MM.1S (cell line): ENCODE measurements at regions not wholly inside any gene's neighbourhood (a gene's known extent, or its start where the extent isn't known, plus 50 kb on each side); places are given as distances from the start of the nearest gene placed in this dataset.
"Not testable (repeated sequence)": the region's sequence is repeated elsewhere in the genome, so short reads cannot be mapped to it uniquely, and the experiment has no call there.

Experiments used
- DNase-seq: peaks from one replicate; pipeline ENCODE4 v3.0.0-alpha.2; 2015
- H2AFZ ChIP-seq: fragments of 300-600 bp; sonication (generic); 2 replicates; pipeline ENCODE4 v1.6.0; 2016; ENCODE audit warnings: antibody characterized with exemption, low read length
- H3F3A ChIP-seq: fragments of 300-600 bp; sonication (generic); 2 replicates; pipeline ENCODE4 v1.6.1; 2016; ENCODE audit warnings: mild to moderate bottlenecking, antibody characterized with exemption, low read length, moderate library complexity, mixed read lengths; ENCODE audit not compliant: insufficient read depth
- H3K27ac ChIP-seq: fragments of 300-600 bp; sonication (generic); 2 replicates; pipeline ENCODE4 v1.5.1; 2016; ENCODE audit warnings: mild to moderate bottlenecking, low read length
- H3K27me3 ChIP-seq: fragments of 300-600 bp; sonication (generic); replicated peaks from 2 replicates; pipeline ENCODE4 v1.6.0; 2016; ENCODE audit warnings: low read length; ENCODE audit not compliant: insufficient read depth
- H3K36me3 ChIP-seq: fragments of 300-600 bp; sonication (generic); replicated peaks from 2 replicates; pipeline ENCODE4 v1.6.1; 2016; ENCODE audit warnings: mild to moderate bottlenecking, low read length, mixed read lengths; ENCODE audit not compliant: insufficient read depth
- H3K4me1 ChIP-seq: fragments of 300-600 bp; sonication (generic); 2 replicates; pipeline ENCODE4 v1.6.1; 2016; ENCODE audit warnings: low read length, mixed read lengths
- H3K4me2 ChIP-seq: fragments of 300-600 bp; sonication (generic); 2 replicates; pipeline ENCODE4 v1.6.0; 2016; ENCODE audit warnings: low read depth, low read length
- H3K4me3 ChIP-seq: fragments of 300-600 bp; sonication (generic); 2 replicates; pipeline ENCODE4 v1.5.1; 2016; ENCODE audit warnings: low read length, mixed read lengths
- H3K79me2 ChIP-seq: fragments of 300-600 bp; sonication (generic); 2 replicates; pipeline ENCODE4 v1.6.1; 2016; ENCODE audit warnings: mixed run types, low read length, mixed read lengths
- H3K9ac ChIP-seq: fragments of 300-600 bp; sonication (generic); 2 replicates; pipeline ENCODE4 v1.6.1; 2016; ENCODE audit warnings: low read length, mixed read lengths
- H3K9me2 ChIP-seq: fragments of 300-600 bp; sonication (generic); replicated peaks from 2 replicates; pipeline ENCODE4 v1.6.1; 2016; ENCODE audit warnings: mild to moderate bottlenecking, low read length, mixed read lengths; ENCODE audit not compliant: insufficient read depth
- H3K9me3 ChIP-seq: fragments of 300-600 bp; sonication (generic); replicated peaks from 2 replicates; pipeline ENCODE4 v1.6.1; 2016; ENCODE audit warnings: mild to moderate bottlenecking, low read length, mixed read lengths; ENCODE audit not compliant: insufficient read depth
- H4K20me1 ChIP-seq: fragments of 300-600 bp; sonication (generic); 2 replicates; pipeline ENCODE4 v1.6.1; 2016; ENCODE audit warnings: mild to moderate bottlenecking, low read length, moderate library complexity, mixed read lengths; ENCODE audit not compliant: insufficient read depth
- EZH2 ChIP-seq: fragments of 300-600 bp; sonication (generic); optimal IDR thresholded peaks from 2 replicates; pipeline ENCODE3; 2017; ENCODE audit warnings: low read depth, mild to moderate bottlenecking, antibody characterized with exemption, low read length, mixed read lengths
- EZH2phosphoT487 ChIP-seq: fragments of 300-600 bp; sonication (generic); IDR thresholded peaks from 2 replicates; pipeline ENCODE4 v1.6.1; 2018; ENCODE audit warnings: antibody characterized with exemption, low read length
- TF ChIP-seq, protein P1 (sequence below): fragments of 300-600 bp; sonication (generic); IDR thresholded peaks from 2 replicates; pipeline ENCODE4 v1.5.1; 2016; ENCODE audit warnings: antibody characterized with exemption, low read length, mixed read lengths

DNA sequence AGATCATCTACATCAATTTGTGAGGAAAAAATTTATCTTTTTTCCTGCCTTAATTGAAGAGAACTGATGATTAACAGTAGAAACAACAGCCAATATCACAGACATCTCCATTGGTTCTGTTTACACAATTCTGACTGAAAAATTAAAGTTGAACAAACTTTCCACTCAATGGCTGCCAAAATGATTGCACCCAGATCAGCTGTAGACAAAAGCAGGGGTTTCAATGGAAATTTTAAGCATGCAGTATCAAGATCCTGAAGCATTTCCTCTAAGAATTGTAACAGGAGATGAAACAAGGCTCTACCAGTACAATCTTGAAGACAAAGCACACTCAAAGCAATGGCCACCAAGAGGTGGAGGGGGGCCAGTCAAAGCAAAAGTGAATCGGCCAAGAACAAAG is 231.6 kb upstream of the KRR1 start:
- no peak overlapping the region for H3K9ac ChIP-seq
- no peak for DNase-seq
- no peaks in the 10 kb centered on the region for H3K36me3 ChIP-seq
- no peaks in the 10 kb centered on the region for H3K9me2 ChIP-seq
- no peaks in the 10 kb centered on the region for H3K4me1 ChIP-seq
- H3K27ac ChIP-seq: no peak overlapping the region
- no peak overlapping the region for H3K4me2 ChIP-seq
- no peak overlapping the region for H2AFZ ChIP-seq
- no peaks in the 10 kb centered on the region for H3F3A ChIP-seq
- no peaks in the 10 kb centered on the region for H3K9me3 ChIP-seq
- H4K20me1 ChIP-seq: no peaks in the 10 kb centered on the region
- no peaks in the 10 kb centered on the region for H3K79me2 ChIP-seq
- no peak for TF ChIP-seq EZH2
- TF ChIP-seq, protein P1, sequence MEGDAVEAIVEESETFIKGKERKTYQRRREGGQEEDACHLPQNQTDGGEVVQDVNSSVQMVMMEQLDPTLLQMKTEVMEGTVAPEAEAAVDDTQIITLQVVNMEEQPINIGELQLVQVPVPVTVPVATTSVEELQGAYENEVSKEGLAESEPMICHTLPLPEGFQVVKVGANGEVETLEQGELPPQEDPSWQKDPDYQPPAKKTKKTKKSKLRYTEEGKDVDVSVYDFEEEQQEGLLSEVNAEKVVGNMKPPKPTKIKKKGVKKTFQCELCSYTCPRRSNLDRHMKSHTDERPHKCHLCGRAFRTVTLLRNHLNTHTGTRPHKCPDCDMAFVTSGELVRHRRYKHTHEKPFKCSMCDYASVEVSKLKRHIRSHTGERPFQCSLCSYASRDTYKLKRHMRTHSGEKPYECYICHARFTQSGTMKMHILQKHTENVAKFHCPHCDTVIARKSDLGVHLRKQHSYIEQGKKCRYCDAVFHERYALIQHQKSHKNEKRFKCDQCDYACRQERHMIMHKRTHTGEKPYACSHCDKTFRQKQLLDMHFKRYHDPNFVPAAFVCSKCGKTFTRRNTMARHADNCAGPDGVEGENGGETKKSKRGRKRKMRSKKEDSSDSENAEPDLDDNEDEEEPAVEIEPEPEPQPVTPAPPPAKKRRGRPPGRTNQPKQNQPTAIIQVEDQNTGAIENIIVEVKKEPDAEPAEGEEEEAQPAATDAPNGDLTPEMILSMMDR: no peak
- H3K27me3 ChIP-seq: no peaks in the 10 kb centered on the region
- no peak overlapping the region for H3K4me3 ChIP-seq

GRCh38 chr12:75742048-75742447 is 230.6 kb upstream of the KRR1 start:
- Histone ChIP-seq H2AFZ (no peak overlapping the region), H3K27me3 (no peaks in the 10 kb centered on the region), H3K79me2 (no peaks in the 10 kb centered on the region), H4K20me1 (no peaks in the 10 kb centered on the region), H3K4me1 (no peaks in the 10 kb centered on the region), H3K9me2 (no peaks in the 10 kb centered on the region), H3K4me2 (no peak overlapping the region), H3K4me3 (no peak overlapping the region), H3K36me3 (no peaks in the 10 kb centered on the region), H3K9me3 (no peaks in the 10 kb centered on the region), H3K9ac (no peak overlapping the region), H3F3A (no peaks in the 10 kb centered on the region), H3K27ac (no peak overlapping the region)
- TF ChIP-seq, protein P1: no peak
- TF ChIP-seq EZH2: no peak
- TF ChIP-seq EZH2phosphoT487: no peak
- no peak for DNase-seq

DNA sequence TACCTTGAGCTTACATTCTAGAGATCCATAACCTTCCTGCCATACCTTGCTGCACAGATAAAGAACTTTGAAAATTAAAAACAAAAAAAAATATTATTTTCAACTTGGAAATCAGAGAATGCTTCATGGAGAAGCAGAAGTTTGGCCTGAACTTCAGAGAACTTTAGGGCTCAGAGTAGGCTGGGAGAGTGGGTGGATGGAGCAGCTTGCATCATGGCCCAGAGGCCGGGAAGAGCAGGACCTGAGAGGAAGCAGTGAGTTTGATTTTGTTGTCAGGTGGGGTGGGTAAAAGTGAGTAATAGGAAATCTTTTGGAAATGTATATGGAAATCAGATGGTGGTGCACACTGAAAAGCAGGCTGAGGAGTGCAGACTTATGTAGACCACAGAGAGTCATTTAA is 228.5 kb upstream of the KRR1 start:
- TF ChIP-seq EZH2 (no peak), EZH2phosphoT487 (no peak)
- TF ChIP-seq, protein P1: no peak
- Histone ChIP-seq H3K27ac (no peak overlapping the region), H3K36me3 (no peaks in the 10 kb centered on the region), H3K9me3 (no peaks in the 10 kb centered on the region), H3K9ac (no peak overlapping the region), H4K20me1 (no peaks in the 10 kb centered on the region), H3F3A (no peaks in the 10 kb centered on the region), H3K4me3 (no peak overlapping the region), H3K4me1 (no peaks in the 10 kb centered on the region), H3K27me3 (no peaks in the 10 kb centered on the region), H3K9me2 (no peaks in the 10 kb centered on the region), H2AFZ (no peak overlapping the region), H3K4me2 (no peak overlapping the region), H3K79me2 (no peaks in the 10 kb centered on the region)
- no peak for DNase-seq

DNA sequence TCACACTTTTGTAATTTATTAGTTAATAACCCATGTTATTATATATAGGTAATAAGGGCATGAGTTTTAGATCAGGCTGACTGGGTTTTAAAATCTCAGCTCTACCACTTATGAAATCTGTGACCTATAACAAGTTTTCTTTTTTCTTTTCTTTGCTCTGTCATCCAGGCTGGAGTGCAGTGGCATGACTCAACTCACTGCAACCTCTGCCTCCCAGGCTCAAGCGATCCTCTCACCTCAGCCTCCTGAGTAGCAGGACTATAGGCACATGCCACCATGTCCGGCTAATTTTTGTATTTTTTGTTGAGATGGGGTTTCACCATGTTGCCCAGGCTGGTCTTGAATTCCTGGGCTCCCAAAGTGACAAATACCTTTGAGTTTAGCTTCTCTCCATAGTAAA is 227.7 kb upstream of the KRR1 start:
- not testable (repeated sequence) for H3K9me3 ChIP-seq, H3K79me2 ChIP-seq, H3K9ac ChIP-seq, H3K9me2 ChIP-seq, H2AFZ ChIP-seq, H3F3A ChIP-seq, H4K20me1 ChIP-seq, H3K27me3 ChIP-seq, H3K36me3 ChIP-seq, DNase-seq, H3K4me1 ChIP-seq, H3K27ac ChIP-seq, H3K4me2 ChIP-seq, H3K4me3 ChIP-seq
